ENCODE measurements at regions not wholly inside any gene's neighbourhood (a gene's known extent, or its start where the extent isn't known, plus 50 kb on each side); places are given as distances from the start of the nearest gene placed in this dataset.

DNA sequence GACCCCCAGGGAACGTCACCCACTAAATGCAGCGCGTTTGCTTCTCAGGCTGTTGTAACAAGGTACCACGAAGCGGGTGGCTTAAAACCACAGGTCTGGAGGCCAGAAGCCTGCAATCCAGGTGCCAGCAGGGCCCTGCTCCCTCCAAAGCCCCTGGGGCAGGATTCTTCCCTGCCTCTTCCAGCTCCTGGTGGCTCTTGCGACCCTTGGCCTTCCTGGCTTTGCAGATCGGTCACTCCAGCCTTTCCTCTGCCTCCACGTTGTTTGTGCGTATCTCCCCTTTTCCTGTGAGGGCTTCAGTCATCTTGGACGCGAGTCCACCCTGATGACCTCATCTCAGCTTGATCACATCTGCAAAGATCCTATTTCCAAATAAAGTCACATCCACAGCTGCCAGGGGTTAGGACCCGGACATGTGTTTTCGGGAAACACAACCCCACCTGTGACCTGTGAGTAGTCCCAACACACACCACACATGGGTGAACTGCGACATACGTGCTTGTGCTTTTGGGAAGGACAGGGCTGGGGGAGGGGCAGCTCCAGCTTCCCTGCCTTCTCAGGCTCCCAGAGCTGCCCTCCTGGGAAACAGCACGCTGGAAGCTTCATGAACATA lies 114.5 kb upstream of the NCOR2 start:
- TF ChIP-seq JUND (IDR thresholded peaks at IDR 0.05) (peak; percentile 44 to 77), HNF4G (IDR thresholded peaks at IDR 0.05) (peak; percentile 7), RXRA (IDR thresholded peaks at IDR 0.05) (peak; percentile 76 to 81), YY1 (IDR thresholded peaks at IDR 0.05) (no peak), REST (IDR thresholded peaks at IDR 0.05) (no peak), GABPA (IDR thresholded peaks at IDR 0.05 in 1 of 2, conservative IDR thresholded peaks at IDR 0.05 in 1 of 2) (no peak), NR2F2 (IDR thresholded peaks at IDR 0.05) (peak; percentile 88), HNF4A (conservative IDR thresholded peaks at IDR 0.05) (peak; percentile 20 to 54), SP1 (IDR thresholded peaks at IDR 0.05) (peak; percentile 65)
- Histone ChIP-seq H3K4me3 (ENCODE audit: low read depth in 1 of 3, low read length in 3 of 3) (no peak overlapping the region), H3K9ac (ENCODE audit: low read depth in 1 of 2, low read length in 2 of 2) (peak overlapping the region; percentile 15 to 45), H3K36me3 (ENCODE audit: control insufficient read depth in 4 of 4, insufficient read depth in 3 of 4, low read depth in 1 of 4, low read length in 3 of 4) (no peaks in the 10 kb centered on the region), H3K9me3 (ENCODE audit: control insufficient read depth in 4 of 4, low read length in 3 of 4) (no peaks in the 10 kb centered on the region), H3K27ac (ENCODE audit: low read depth in 1 of 2, low read length in 2 of 2) (peak overlapping the region; percentile 83 to 93), H3K27me3 (ENCODE audit: control insufficient read depth in 4 of 4, insufficient read depth in 4 of 4, low read length in 3 of 4) (no peaks in the 10 kb centered on the region), H3K4me1 (ENCODE audit: control insufficient read depth in 4 of 4, insufficient read depth in 4 of 4, low read length in 3 of 4) (peaks cover 28 to 59% (median 42%) of the 10 kb centered on the region in 4 donors)
- no peak for DNase-seq (ENCODE audit: low spot score)
- 53% methylated on average over 16 of the region's 16 CpGs for WGBS

DNA sequence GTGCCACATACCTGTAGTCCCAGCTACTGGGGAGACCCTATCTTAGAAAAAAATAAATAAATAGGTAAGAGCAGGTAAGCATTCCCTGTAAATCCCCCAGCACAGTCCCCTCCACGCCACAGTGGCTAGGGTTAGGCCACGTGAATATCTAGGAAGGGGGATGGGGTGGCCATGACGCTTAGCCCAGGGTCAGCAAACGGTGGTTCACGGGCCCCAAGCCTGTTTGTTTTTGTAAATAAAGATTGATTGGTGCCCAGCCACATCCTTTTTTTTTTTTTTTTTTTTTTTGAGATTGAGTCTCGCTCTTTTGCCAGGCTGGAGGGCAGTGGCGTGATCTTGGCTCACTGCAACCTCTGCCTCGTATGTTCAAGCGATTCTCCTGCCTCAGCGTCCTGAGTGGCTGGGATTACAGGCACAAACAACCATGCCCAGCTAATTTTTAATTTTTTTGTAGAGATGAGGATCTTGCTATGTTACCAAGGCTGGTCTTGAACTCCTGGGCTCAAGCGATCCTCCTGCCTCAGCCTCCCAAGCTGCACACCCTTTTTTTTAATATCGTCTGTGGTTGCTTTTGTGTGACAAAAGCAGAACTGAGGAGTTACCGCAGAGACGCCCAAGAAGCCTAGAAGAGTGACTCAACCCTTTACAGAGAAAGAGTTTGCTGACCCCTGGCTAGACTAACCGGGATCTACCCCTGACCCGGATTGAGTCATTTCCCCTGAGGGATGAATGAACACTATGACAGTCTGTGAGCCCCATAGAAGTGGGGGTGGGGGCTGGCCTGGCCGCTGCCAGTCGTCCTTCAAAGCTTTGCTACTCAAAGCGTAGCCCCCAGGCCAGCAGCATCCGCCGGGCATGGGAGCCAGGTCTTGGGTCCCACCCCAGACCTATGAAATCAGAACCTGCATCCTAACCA lies 113.7 kb upstream of the NCOR2 start:
- H3K4me1 ChIP-seq (ENCODE audit: control insufficient read depth in 4 of 4, insufficient read depth in 4 of 4, low read length in 3 of 4): peaks cover 29 to 63% (median 45%) of the 10 kb centered on the region in 4 donors
- no peak for TF ChIP-seq HNF4G (IDR thresholded peaks at IDR 0.05)
- peak; percentile 91 for TF ChIP-seq SP1 (IDR thresholded peaks at IDR 0.05)
- no peak for TF ChIP-seq TAF1 (conservative IDR thresholded peaks at IDR 0.05)
- peak; percentile 74 for TF ChIP-seq HNF4A (conservative IDR thresholded peaks at IDR 0.05)
- TF ChIP-seq FOXA1 (IDR thresholded peaks at IDR 0.05): peak; percentile 83
- TF ChIP-seq GABPA (IDR thresholded peaks at IDR 0.05 in 1 of 2, conservative IDR thresholded peaks at IDR 0.05 in 1 of 2): no peak
- TF ChIP-seq RAD21 (IDR thresholded peaks at IDR 0.05): peak; percentile 0 to 45
- no peak for TF ChIP-seq REST (IDR thresholded peaks at IDR 0.05)
- peak; percentile 12 to 55 for TF ChIP-seq JUND (IDR thresholded peaks at IDR 0.05)
- TF ChIP-seq, protein P1, sequence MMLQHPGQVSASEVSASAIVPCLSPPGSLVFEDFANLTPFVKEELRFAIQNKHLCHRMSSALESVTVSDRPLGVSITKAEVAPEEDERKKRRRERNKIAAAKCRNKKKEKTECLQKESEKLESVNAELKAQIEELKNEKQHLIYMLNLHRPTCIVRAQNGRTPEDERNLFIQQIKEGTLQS (IDR thresholded peaks at IDR 0.05): no peak
- no peak for TF ChIP-seq NR2F2 (IDR thresholded peaks at IDR 0.05)
- TF ChIP-seq CTCF (IDR thresholded peaks at IDR 0.05; ENCODE audit: low read depth, low read length, missing input control): peak; percentile 10
- TF ChIP-seq, protein P2, sequence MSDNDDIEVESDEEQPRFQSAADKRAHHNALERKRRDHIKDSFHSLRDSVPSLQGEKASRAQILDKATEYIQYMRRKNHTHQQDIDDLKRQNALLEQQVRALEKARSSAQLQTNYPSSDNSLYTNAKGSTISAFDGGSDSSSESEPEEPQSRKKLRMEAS (IDR thresholded peaks at IDR 0.05): peak; percentile 76
- peak; percentile 89 for TF ChIP-seq FOXA2 (IDR thresholded peaks at IDR 0.05)
- TF ChIP-seq, protein P3, sequence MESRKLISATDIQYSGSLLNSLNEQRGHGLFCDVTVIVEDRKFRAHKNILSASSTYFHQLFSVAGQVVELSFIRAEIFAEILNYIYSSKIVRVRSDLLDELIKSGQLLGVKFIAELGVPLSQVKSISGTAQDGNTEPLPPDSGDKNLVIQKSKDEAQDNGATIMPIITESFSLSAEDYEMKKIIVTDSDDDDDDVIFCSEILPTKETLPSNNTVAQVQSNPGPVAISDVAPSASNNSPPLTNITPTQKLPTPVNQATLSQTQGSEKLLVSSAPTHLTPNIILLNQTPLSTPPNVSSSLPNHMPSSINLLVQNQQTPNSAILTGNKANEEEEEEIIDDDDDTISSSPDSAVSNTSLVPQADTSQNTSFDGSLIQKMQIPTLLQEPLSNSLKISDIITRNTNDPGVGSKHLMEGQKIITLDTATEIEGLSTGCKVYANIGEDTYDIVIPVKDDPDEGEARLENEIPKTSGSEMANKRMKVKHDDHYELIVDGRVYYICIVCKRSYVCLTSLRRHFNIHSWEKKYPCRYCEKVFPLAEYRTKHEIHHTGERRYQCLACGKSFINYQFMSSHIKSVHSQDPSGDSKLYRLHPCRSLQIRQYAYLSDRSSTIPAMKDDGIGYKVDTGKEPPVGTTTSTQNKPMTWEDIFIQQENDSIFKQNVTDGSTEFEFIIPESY (IDR thresholded peaks at IDR 0.05): peak; percentile 86
- peak; percentile 99 to 100 for TF ChIP-seq RXRA (IDR thresholded peaks at IDR 0.05)
- TF ChIP-seq YY1 (IDR thresholded peaks at IDR 0.05): peak; percentile 53
- no peak for TF ChIP-seq EGR1 (IDR thresholded peaks at IDR 0.05; ENCODE audit: low read depth in 2 of 2)
- no peaks in the 10 kb centered on the region for H3K27me3 ChIP-seq (ENCODE audit: control insufficient read depth in 4 of 4, insufficient read depth in 4 of 4, low read length in 3 of 4)
- WGBS: 37% methylated on average over 21 of the region's 21 CpGs
- no peaks in the 10 kb centered on the region for H3K9me3 ChIP-seq (ENCODE audit: control insufficient read depth in 4 of 4, low read length in 3 of 4)
- peak overlapping the region; percentile 83 to 93 for H3K27ac ChIP-seq (ENCODE audit: low read depth in 1 of 2, low read length in 2 of 2)
- no peak overlapping the region for H3K4me3 ChIP-seq (ENCODE audit: low read depth in 1 of 3, low read length in 3 of 3)
- no peaks in the 10 kb centered on the region for H3K36me3 ChIP-seq (ENCODE audit: control insufficient read depth in 4 of 4, insufficient read depth in 3 of 4, low read depth in 1 of 4, low read length in 3 of 4)
- H3K9ac ChIP-seq (ENCODE audit: low read depth in 1 of 2, low read length in 2 of 2): peak overlapping the region; percentile 15 to 62
- DNase-seq (ENCODE audit: low spot score): no peak

Measured in liver (tissue), 8 donors.